ENCODE measurements at regions not wholly inside any gene's neighbourhood (a gene's known extent, or its start where the extent isn't known, plus 50 kb on each side); places are given as distances from the start of the nearest gene placed in this dataset.

DNA sequence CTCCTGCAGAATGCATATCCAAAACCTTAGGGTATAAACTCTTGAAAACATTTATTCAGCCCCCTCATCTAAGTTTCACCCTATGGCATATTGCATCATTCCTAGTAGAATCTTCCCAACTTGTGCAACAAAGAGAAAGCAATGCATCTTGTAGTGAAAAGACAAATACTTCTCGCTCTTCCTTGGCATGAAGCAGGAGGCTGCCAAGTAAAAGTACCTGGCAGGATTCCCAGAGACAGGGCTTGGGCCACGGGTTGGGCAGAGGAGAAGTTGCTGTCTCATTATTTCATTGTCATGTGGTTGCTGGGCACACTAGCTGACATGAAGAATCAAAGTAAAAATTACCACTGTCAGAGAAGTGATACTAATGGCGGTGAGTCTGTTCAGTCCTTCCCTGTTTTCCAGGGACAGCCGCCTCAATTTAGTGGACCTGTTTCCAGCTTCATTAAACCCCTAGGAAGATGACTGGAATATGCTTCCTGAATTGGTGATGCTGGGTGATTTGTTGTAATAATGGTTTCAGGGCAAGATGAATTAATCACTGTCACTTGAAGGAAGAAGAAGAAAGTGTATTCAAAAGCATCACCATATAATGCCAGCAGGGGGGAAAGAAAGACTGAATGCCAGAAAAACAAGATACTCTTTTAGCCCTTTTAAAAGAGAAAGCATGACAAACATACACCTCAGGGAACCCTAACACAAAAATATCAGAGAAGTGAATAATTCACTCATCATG, 380.5 kb upstream of the IGFBP7 start:
- H3K27ac ChIP-seq (ENCODE audit: low read length), result no peak overlapping the region
- DNase-seq (ENCODE audit: low read depth, low spot score), result no peak
- ChIA-PET POLR2A (no interaction called here), CTCF (no interaction called here)
- in situ Hi-C loops (cut with HindIII; ENCODE audit: low pct_unique_long_range_greater_than_20kb, low sequenced_read_pairs) (no loop called here), intact Hi-C loops (cut with micrococcal nuclease; ENCODE audit: unreplicated experiment) (no loop called here)
- no peaks in the 10 kb centered on the region for H3K36me3 ChIP-seq (ENCODE audit: control insufficient read depth, insufficient read depth, low read length)
- no peaks in the 10 kb centered on the region for H3K27me3 ChIP-seq (ENCODE audit: control insufficient read depth, insufficient read depth, low read length)
- no peak for TF ChIP-seq CTCF (IDR thresholded peaks at IDR 0.05)
- TF ChIP-seq SIN3A (IDR thresholded peaks at IDR 0.05; ENCODE audit: borderline replicate concordance, insufficient read depth, low read depth, low read length), result no peak
- no peak for TF ChIP-seq POLR2AphosphoS5 (IDR thresholded peaks at IDR 0.05; ENCODE audit: low read depth, low read length)
- TF ChIP-seq, protein P1, sequence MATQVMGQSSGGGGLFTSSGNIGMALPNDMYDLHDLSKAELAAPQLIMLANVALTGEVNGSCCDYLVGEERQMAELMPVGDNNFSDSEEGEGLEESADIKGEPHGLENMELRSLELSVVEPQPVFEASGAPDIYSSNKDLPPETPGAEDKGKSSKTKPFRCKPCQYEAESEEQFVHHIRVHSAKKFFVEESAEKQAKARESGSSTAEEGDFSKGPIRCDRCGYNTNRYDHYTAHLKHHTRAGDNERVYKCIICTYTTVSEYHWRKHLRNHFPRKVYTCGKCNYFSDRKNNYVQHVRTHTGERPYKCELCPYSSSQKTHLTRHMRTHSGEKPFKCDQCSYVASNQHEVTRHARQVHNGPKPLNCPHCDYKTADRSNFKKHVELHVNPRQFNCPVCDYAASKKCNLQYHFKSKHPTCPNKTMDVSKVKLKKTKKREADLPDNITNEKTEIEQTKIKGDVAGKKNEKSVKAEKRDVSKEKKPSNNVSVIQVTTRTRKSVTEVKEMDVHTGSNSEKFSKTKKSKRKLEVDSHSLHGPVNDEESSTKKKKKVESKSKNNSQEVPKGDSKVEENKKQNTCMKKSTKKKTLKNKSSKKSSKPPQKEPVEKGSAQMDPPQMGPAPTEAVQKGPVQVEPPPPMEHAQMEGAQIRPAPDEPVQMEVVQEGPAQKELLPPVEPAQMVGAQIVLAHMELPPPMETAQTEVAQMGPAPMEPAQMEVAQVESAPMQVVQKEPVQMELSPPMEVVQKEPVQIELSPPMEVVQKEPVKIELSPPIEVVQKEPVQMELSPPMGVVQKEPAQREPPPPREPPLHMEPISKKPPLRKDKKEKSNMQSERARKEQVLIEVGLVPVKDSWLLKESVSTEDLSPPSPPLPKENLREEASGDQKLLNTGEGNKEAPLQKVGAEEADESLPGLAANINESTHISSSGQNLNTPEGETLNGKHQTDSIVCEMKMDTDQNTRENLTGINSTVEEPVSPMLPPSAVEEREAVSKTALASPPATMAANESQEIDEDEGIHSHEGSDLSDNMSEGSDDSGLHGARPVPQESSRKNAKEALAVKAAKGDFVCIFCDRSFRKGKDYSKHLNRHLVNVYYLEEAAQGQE (IDR thresholded peaks at IDR 0.05; ENCODE audit: insufficient read depth in 1 of 2, low read depth in 2 of 2, low read length in 1 of 2), result no peak
- TF ChIP-seq TCF7L2 (IDR thresholded peaks at IDR 0.05; ENCODE audit: low read depth, low read length), result no peak
- H3K9me3 ChIP-seq (ENCODE audit: control insufficient read depth, insufficient read depth, low read depth, low read length), result no peaks in the 10 kb centered on the region
- no TSS peak for BruUV-seq (replicated peaks)
- no peak overlapping the region for H3K4me3 ChIP-seq (ENCODE audit: low read depth in 2 of 2, low read length in 2 of 2)
- ATAC-seq, result no peak
- no peaks in the 10 kb centered on the region for H3K4me1 ChIP-seq (ENCODE audit: control insufficient read depth, insufficient read depth, low read length)

DNA sequence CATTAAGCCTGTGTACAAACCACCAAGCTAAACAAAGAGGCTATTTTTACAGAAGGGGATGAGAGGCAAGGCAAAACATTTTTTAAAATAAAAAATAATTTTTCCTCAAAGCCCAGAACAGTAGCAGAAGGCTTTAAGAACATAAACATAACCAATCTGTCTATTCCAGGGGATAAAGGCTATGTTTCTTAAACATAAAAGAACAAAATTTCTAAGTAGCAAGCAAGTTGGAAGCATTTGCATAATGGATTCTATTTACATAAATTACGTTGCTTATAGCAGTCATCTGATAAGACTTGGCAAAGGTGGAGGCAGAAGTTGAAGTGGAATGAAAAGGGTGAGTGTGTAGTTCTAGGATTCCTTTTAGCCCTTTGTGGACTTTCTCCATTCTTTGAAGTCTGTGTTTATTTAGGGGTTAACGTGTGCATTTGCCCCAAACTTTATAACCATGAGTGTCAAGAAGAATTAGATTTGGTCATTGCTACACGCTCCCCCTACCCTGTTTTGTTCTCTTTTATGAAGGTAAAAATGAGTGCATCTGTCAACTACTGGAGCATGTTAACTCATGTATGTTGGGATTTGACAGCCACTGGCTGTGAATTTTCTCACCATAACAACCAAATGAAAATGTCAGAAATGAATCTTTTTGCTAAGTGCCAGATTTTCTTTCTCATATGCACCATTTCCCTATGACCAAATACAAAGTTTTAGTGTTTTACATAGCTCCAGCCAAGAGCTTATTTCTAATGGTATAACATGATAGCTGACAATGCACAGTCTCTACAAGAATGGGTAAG, 378.4 kb upstream of the IGFBP7 start:
- ChIA-PET CTCF (no interaction called here), POLR2A (no interaction called here)
- Histone ChIP-seq H3K27ac (ENCODE audit: low read length) (no peak overlapping the region), H3K27me3 (ENCODE audit: control insufficient read depth, insufficient read depth, low read length) (no peaks in the 10 kb centered on the region), H3K36me3 (ENCODE audit: control insufficient read depth, insufficient read depth, low read length) (no peaks in the 10 kb centered on the region), H3K4me3 (ENCODE audit: low read depth in 2 of 2, low read length in 2 of 2) (no peak overlapping the region), H3K4me1 (ENCODE audit: control insufficient read depth, insufficient read depth, low read length) (no peaks in the 10 kb centered on the region), H3K9me3 (ENCODE audit: control insufficient read depth, insufficient read depth, low read depth, low read length) (no peaks in the 10 kb centered on the region)
- no peak for DNase-seq (ENCODE audit: low read depth, low spot score)
- in situ Hi-C loops (cut with HindIII; ENCODE audit: low pct_unique_long_range_greater_than_20kb, low sequenced_read_pairs) (no loop called here), intact Hi-C loops (cut with micrococcal nuclease; ENCODE audit: unreplicated experiment) (no loop called here)
- no peak for ATAC-seq
- no TSS peak for BruUV-seq (replicated peaks)
- TF ChIP-seq SIN3A (IDR thresholded peaks at IDR 0.05; ENCODE audit: borderline replicate concordance, insufficient read depth, low read depth, low read length) (no peak), TCF7L2 (IDR thresholded peaks at IDR 0.05; ENCODE audit: low read depth, low read length) (no peak), CTCF (IDR thresholded peaks at IDR 0.05) (no peak), POLR2AphosphoS5 (IDR thresholded peaks at IDR 0.05; ENCODE audit: low read depth, low read length) (no peak)
- TF ChIP-seq, protein P1 (IDR thresholded peaks at IDR 0.05; ENCODE audit: insufficient read depth in 1 of 2, low read depth in 2 of 2, low read length in 1 of 2), result no peak
